ENCODE measurements at regions not wholly inside any gene's neighbourhood (a gene's known extent, or its start where the extent isn't known, plus 50 kb on each side); places are given as distances from the start of the nearest gene placed in this dataset.

DNA sequence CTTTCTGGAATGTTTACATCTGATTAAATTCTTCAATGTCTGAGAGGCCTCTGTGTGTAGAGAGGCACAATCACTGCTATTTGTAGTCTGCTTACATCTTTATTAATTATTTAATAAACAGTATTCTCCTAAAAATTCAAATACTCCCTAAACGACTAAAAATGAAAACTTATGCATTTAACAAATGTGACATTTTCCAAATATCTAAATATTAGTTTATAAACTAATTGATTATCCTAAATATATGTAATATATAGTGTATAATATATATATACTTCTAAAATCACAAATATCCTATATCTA lies 57.7 kb upstream of the ZBED3 start:
- TF ChIP-seq, protein P1, sequence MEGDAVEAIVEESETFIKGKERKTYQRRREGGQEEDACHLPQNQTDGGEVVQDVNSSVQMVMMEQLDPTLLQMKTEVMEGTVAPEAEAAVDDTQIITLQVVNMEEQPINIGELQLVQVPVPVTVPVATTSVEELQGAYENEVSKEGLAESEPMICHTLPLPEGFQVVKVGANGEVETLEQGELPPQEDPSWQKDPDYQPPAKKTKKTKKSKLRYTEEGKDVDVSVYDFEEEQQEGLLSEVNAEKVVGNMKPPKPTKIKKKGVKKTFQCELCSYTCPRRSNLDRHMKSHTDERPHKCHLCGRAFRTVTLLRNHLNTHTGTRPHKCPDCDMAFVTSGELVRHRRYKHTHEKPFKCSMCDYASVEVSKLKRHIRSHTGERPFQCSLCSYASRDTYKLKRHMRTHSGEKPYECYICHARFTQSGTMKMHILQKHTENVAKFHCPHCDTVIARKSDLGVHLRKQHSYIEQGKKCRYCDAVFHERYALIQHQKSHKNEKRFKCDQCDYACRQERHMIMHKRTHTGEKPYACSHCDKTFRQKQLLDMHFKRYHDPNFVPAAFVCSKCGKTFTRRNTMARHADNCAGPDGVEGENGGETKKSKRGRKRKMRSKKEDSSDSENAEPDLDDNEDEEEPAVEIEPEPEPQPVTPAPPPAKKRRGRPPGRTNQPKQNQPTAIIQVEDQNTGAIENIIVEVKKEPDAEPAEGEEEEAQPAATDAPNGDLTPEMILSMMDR (IDR thresholded peaks at IDR 0.05), result no peak

DNA sequence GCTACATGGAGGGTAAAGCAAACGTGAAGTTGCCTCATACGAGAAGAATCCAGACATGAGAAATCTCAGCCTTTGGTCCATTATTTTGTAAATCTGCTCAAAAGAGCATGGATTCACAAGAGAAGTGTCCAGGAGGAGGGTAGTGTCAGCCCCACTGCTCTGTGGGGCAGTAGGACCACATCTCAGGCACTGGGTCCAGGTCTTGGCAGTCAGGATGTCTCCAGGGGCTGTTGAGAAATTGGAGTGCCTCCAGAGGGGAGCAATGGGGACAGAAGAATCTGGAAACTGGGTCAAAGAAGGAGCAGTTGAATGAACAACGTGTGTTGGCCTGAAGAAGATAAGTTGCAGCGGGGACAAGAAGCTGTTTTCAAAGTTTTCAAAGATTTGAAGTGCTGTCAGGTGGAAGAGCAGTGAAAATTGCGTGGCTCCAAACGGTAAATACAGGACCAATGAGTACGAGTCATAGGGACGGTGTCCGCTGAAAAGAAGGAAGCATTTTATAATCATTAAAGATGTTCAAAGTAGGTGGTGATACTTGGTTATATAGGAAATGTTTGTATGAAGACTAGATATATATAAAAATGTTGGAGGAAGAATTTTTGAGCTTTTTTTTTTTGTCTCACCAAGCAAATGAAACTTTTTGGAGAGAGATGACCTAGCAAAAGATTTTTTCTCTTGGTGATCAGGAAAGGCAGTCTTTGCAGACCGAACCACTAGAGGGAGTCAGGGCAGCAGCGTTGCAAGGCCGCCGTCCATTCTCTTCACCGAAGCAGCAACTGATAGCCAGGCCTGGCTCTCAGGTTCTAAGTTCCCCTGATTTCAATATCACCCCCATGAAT lies 57.1 kb upstream of the ZBED3 start:
- TF ChIP-seq, protein P1 (IDR thresholded peaks at IDR 0.05), result peak; percentile 92

DNA sequence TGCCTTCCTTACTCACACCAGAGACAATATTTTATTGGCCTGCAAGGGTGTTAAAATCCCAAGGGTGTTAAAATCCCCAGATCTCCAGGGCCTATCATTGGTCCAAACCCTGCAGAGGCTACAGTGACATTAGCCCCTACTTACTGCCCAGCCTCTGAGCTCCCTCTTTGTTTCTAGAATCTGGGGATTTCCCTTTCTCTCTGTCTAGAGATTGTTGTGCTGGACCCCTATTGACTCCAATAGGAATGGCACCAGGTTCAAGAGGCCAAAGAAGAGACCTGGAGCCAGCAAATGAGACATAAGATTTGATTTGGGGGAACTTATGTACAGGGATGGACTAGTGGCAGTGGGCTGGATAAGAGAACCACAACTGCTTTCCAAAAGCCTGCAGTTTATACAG lies 53.3 kb upstream of the ZBED3 start:
- TF ChIP-seq, protein P1 (IDR thresholded peaks at IDR 0.05), result no peak

DNA sequence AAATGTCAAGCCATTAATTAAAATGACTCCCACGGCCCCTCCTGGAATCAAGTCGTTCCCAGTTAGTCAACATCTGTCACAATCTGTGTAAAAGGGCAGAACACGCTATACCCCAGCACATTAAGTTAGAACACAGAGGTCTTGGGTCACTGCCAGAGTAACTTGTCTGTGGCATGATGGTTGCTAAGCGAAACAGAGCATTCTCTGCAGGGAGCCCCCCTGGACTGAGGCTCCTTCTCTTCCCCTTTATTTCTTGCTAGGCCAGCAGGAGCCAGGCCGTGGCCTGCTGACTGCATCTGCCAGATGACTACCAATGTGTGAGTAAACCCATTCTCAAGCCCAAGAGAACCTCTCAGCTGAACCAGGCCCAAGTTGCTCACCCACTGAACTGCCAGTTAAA lies 51.9 kb upstream of the ZBED3 start:
- TF ChIP-seq, protein P1 (IDR thresholded peaks at IDR 0.05), result no peak
